Tibial nerve (tissue), 4 donors: ENCODE measurements at regions not wholly inside any gene's neighbourhood (a gene's known extent, or its start where the extent isn't known, plus 50 kb on each side); places are given as distances from the start of the nearest gene placed in this dataset.

ENCODE experiments used
- EP300 ChIP-seq, 2 donors: sonication (generic); formaldehyde crosslinking; IDR thresholded peaks; one replicate each; pipeline ENCODE4 v1.6.1; 2017; ENCODE audit warnings: antibody characterized with exemption in 2 of 2, mild to moderate bottlenecking in 1 of 2
- POLR2A ChIP-seq, 2 donors: fragments of 450-650 bp; IDR thresholded peaks; one replicate each; pipeline ENCODE4 v1.6.1; 2017; ENCODE audit warnings: antibody characterized with exemption in 2 of 2, mild to moderate bottlenecking in 2 of 2, moderate library complexity in 2 of 2
- TF ChIP-seq, protein P1 (sequence below), 5 experiments: fragments of 200-600 bp in 3 of 5; fragments of 450-650 bp in 2 of 5; sonication (generic) in 3 of 5; IDR thresholded peaks; one replicate each; pipeline ENCODE4 v1.5.1; 2016 to 2019; ENCODE audit warnings: antibody characterized with exemption in 5 of 5, mild to moderate bottlenecking in 3 of 5, moderate library complexity in 2 of 5

DNA sequence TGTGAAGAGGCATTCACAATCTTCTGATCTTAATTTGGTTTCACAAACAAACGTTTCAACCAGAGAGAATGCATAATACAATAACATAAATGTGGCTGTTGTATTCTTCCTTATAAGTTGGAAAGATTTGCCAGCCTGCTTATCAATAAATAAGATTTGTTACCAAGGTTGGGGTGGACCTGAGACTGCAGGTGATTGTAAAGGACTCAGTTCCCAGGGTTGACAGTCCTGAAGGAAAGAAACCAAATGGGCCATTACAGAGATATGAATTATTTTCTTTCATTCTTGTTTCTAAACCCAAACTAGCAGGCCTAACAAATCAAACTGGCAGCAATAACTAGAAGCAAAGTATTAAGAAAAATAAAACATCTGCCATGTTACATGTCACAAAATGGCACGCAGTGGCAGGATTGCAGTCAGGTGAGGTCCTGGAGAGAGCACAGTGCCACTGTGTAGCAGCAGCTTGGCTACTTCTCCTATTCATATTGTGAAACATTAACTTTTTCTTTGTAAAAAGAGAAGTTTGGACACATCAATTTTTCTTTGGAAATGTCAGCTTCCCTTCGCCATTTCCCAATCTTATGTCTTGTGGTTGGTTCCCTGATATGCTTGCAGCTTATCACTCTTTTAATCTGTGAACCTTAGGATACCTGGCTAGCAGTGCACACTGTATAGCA, 133.8 kb upstream of the EMCN start:
- TF ChIP-seq, protein P1, sequence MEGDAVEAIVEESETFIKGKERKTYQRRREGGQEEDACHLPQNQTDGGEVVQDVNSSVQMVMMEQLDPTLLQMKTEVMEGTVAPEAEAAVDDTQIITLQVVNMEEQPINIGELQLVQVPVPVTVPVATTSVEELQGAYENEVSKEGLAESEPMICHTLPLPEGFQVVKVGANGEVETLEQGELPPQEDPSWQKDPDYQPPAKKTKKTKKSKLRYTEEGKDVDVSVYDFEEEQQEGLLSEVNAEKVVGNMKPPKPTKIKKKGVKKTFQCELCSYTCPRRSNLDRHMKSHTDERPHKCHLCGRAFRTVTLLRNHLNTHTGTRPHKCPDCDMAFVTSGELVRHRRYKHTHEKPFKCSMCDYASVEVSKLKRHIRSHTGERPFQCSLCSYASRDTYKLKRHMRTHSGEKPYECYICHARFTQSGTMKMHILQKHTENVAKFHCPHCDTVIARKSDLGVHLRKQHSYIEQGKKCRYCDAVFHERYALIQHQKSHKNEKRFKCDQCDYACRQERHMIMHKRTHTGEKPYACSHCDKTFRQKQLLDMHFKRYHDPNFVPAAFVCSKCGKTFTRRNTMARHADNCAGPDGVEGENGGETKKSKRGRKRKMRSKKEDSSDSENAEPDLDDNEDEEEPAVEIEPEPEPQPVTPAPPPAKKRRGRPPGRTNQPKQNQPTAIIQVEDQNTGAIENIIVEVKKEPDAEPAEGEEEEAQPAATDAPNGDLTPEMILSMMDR (IDR thresholded peaks at IDR 0.05): no peak
- no peak for TF ChIP-seq POLR2A (IDR thresholded peaks at IDR 0.05)
- no peak for TF ChIP-seq EP300 (IDR thresholded peaks at IDR 0.05)
